Glomerular visceral epithelial cell (primary cell): ENCODE measurements at regions not wholly inside any gene's neighbourhood (a gene's known extent, or its start where the extent isn't known, plus 50 kb on each side); places are given as distances from the start of the nearest gene placed in this dataset.
"Not testable (repeated sequence)": the region's sequence is repeated elsewhere in the genome, so short reads cannot be mapped to it uniquely, and the experiment has no call there.

ENCODE experiments used
- DNase-seq: peaks from one replicate; pipeline ENCODE4 v3.0.0-alpha.2; 2016; ENCODE audit errors: extremely low spot score

- no peak for DNase-seq
Observed at GRCh38 chr9:3659647-3660046, 133.8 kb upstream of the RFX3 start.

GRCh38 chr9:3658964-3659363 is 133.2 kb upstream of the RFX3 start:
- DNase-seq, result no peak

- DNase-seq, result no peak
Observed at GRCh38 chr9:3656224-3656623, 130.4 kb upstream of the RFX3 start.

GRCh38 chr9:3650994-3651622 is 125.3 kb upstream of the RFX3 start:
- DNase-seq, result no peak

- DNase-seq, result no peak
Observed at GRCh38 chr9:3648722-3649246, 123.0 kb upstream of the RFX3 start.

GRCh38 chr9:3648266-3648665 is 122.5 kb upstream of the RFX3 start:
- no peak for DNase-seq

GRCh38 chr9:3647652-3648051 is 121.9 kb upstream of the RFX3 start:
- no peak for DNase-seq

GRCh38 chr9:3646226-3646625 is 120.4 kb upstream of the RFX3 start:
- no peak for DNase-seq

- not testable (repeated sequence) for DNase-seq
Observed at GRCh38 chr9:3642075-3642474, 116.3 kb upstream of the RFX3 start.

GRCh38 chr9:3629495-3629894 is 103.7 kb upstream of the RFX3 start:
- DNase-seq, result no peak

- no peak for DNase-seq
Observed at GRCh38 chr9:3628239-3628638, 102.4 kb upstream of the RFX3 start.

GRCh38 chr9:3608011-3608410 is 82.2 kb upstream of the RFX3 start:
- no peak for DNase-seq

GRCh38 chr9:3600672-3601071 is 74.9 kb upstream of the RFX3 start:
- DNase-seq, result no peak

- no peak for DNase-seq
Observed at GRCh38 chr9:3597792-3598191, 72.0 kb upstream of the RFX3 start.

- no peak for DNase-seq
Observed at GRCh38 chr9:3586066-3586465, 60.3 kb upstream of the RFX3 start.

GRCh38 chr9:3585606-3586005 is 59.8 kb upstream of the RFX3 start:
- DNase-seq, result no peak

GRCh38 chr9:3578786-3579185 is 53.0 kb upstream of the RFX3 start:
- DNase-seq, result peak; percentile 29

- no peak for DNase-seq
Observed at GRCh38 chr9:3576328-3576727, 50.5 kb upstream of the RFX3 start.

- DNase-seq, result no peak
Observed at GRCh38 chr9:3575821-3576220, 50.0 kb upstream of the RFX3 start.
